HG02870 (cell line): ENCODE measurements at regions not wholly inside any gene's neighbourhood (a gene's known extent, or its start where the extent isn't known, plus 50 kb on each side); places are given as distances from the start of the nearest gene placed in this dataset.

Source experiments
- ATAC-seq: cut with Tn5 transposase; IDR thresholded peaks from one replicate; pipeline ENCODE4 v1.9.1; 2021; ENCODE audit warnings: mild to moderate bottlenecking, moderate library complexity; ENCODE audit not compliant: unreplicated experiment

GRCh38 chr10:78383378-78384048 lies 349.9 kb downstream of the RPS24 start:
- no peak for ATAC-seq

DNA sequence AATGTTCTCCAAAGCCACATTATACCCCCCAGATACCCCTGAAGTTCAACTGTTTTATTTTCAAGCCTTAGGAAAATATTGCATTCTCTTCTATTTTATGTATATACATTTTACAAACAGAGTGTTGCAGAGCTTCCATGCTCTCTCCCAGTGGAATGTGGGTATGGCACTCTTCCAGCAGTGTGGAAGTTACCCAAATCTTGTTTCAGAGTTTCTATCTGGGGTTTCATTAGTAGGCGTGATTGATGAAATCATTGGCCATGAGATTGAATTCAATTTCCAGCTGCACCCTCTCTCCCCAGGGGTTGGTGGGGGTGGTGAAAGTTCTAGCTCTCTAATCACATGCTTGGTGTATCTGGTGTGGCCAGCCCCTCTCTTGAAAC lies 350.4 kb downstream of the RPS24 start:
- ATAC-seq: no peak

DNA sequence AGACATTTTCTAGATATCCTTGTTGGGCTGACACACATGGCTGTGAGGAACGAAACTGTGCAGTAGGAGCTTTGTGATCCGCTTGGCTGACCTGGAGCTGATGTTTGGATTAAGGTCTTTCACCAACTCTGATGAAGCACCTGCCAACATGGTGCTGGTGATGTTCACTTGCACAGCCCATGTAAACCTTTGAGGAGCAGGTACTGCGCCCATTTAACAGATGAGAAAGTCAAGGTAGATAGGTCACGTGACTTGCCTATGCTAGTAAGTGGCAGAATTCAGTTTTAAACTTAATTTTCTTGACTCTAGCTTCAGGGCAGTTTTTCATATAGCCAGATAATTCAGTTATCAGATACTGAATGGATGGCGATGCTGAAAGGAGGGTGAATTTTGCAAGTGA lies 351.9 kb downstream of the RPS24 start:
- no peak for ATAC-seq

DNA sequence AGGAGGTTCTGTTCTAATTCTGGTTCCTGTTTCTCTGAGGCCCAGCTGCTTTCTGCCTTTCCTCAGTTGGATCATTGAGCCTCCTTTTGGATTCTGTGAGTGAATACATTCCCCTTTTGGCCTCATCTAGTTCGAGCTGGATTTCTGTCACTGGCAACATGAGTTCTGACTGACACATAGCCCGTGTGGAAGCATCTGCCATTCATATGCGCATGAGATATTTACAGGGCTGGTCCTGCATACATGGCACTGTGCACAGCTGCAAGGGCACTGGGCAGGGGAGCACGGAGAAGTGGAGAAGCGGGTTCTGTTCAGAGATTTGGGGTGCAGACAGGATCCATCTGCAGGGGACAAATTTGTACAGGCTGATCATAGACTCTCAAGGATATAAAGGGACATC lies 352.8 kb downstream of the RPS24 start:
- no peak for ATAC-seq

DNA sequence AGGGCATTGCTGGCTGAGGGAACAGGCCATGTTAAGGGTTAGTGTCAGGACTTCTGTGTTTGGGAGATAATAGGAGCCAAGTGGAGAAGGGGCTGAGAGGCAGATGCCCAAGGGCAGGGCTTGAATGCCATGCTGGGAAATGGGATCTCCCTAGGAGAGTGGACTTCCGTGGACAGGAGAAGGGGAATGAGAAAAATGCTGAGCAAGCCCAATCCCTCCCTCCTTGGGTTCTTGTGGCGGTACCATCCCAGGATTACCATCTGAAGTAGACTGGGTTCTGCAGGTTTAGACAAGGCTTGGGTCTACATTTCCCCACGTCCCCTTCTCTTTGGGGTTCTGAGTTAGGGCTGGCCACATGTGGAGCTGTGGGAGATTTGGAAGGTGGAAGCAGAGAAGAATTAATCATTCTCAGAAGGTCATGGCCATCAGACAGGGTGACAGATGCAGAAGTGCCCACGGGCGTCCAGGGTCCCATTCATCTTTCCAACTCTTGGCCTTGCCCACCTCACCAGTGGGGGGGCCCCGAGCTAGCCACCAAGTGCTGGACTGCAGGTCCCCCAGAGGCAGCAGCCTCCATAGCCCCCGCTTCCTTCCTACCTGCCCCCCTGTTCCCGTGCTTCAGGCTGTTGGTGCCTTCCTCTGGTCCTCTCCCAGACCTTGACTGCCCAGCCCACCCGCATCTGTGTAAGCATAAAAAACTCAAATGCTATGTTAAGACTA lies 354.8 kb downstream of the RPS24 start:
- ATAC-seq: no peak

GRCh38 chr10:78389419-78389818 lies 355.8 kb downstream of the RPS24 start:
- no peak for ATAC-seq

DNA sequence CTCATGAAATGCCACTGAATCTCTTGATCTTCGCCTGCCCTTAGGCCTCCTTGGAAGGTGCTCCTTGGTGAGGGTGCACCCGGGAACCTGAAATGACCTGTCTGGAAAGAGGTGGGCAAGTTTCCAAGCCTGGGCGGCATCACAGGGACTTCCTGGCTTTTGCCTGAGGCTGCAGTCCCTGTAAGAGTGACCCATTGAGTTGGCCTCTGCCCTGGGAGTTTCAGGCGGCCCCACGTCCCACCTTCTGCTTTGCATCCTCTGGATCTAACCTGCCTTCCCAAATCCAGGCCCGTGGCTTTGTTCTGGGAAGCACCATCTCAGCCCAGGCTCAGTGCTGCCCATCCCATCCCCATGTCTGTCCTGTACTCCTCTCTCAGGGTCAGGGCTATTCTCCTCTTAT lies 356.4 kb downstream of the RPS24 start:
- no peak for ATAC-seq

GRCh38 chr10:78390817-78391216 lies 357.2 kb downstream of the RPS24 start:
- no peak for ATAC-seq

GRCh38 chr10:78391585-78391984 lies 357.9 kb downstream of the RPS24 start:
- no peak for ATAC-seq

- no peak for ATAC-seq
Observed at GRCh38 chr10:78392197-78392596, 358.5 kb downstream of the RPS24 start.

DNA sequence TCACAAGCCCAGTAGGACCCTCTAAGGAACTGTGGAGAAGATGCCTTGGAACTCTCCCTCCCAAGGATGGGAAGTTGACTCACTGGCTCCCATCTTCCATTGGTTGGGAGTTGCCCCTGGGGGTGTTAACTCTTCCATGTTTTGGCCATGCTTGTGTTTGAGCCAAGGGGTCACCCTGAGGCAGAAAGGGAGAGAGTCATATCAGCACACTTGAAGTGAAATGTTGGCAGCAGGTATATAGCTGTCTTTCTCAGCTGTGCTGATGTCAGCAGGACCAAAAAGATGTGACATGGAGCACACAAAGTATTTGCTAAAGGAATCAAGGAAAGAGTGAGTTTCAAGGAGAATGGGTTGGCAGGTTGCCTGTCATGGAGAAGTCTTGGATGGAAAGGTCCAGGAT lies 359.4 kb downstream of the RPS24 start:
- no peak for ATAC-seq

GRCh38 chr10:78394047-78394446 lies 360.4 kb downstream of the RPS24 start:
- ATAC-seq: no peak

GRCh38 chr10:78395162-78395561 lies 361.5 kb downstream of the RPS24 start:
- ATAC-seq: no peak

DNA sequence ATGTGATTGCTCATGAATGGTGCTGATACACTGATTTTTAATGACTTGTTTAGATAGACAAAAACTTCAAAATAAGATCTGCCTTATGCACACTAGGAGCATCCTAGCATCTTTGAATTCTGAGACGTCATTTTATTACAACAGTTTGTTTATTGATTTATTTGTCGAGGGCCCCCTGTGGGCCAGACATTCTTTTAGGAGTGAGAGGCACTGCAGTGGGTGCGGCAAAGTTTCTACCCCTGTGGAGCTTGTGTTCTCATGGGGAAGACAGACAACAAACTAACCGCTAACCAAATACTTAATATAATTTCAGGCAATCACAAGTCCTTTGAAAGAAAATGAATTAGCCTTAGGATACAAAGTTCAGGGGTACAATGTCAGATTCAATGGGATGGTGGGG lies 363.1 kb downstream of the RPS24 start:
- ATAC-seq: no peak

GRCh38 chr10:78397786-78398185 lies 364.1 kb downstream of the RPS24 start:
- ATAC-seq: no peak

DNA sequence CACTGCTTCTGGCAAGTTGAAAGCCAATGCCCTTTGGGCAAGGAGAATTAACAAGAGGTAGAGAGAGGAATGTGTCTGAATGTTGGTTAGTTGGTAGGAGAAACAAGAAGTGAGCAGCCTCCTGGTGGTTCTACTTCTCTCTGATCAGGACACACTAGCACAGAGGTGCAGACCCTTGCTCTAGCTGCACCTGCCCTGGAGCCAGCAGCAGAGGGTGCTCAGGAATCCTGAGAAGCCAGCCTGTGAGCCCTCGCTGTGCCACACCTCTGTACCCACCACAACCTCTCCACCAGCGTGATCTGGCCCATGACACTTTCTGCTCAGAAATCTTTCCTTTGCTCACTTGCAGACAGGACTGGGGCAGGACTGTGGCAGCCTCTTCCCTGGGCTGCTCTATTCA lies 364.7 kb downstream of the RPS24 start:
- no peak for ATAC-seq

DNA sequence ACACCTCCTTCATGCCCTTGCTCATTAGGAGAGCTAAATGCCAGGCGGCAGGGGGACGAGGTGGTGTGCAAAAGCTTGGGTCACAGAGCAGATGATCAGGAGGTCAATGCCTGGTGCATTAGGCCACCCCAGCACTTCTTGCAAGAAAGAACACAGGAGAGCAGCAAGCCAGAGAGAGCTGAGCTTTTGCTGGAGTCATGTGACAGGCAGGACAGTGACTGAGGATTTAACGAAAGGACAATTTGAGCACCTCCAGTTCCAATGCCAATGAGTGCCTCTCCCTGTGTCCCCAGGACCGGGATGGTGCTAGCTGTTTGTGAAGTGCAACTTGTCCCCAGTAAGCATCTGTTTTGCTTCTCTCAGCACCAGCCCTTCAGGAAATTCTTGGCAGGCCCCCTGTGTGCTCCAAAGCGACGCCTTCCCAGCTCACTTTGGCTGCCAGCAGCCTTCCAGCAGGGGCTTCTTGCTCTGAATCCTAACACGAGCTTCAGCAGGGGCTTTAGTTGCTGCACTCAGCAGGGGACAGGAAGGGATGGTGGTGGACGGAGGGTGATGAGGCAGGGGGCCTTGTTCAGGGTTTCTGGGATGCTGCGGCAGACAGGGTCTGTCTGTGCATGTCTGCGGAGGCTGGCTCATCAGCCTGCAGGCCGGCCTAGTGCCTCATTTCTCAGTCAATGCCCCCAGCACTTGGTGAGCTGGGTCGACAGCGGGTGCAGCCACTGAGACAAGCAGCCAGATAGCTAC lies 368.1 kb downstream of the RPS24 start:
- ATAC-seq: no peak

DNA sequence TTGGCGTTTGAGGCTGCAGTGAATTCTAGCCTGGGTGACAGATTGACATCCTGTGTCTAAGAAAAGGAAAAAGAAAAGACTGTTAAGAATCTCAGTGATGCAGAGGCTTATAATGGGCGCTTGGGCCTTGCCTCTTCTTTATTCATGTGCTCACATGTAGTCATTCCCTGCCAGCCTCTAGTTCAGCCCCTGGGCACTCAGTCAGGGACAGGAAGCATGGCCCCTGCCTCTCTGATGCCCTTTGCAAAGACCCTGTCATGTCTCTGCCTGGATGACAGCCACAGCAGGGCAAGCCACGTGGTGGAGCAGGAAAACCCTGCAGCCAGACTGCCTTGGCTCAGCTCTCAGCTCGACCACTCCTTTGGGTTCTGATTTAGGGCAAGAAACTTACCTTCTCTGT lies 368.9 kb downstream of the RPS24 start:
- no peak for ATAC-seq

DNA sequence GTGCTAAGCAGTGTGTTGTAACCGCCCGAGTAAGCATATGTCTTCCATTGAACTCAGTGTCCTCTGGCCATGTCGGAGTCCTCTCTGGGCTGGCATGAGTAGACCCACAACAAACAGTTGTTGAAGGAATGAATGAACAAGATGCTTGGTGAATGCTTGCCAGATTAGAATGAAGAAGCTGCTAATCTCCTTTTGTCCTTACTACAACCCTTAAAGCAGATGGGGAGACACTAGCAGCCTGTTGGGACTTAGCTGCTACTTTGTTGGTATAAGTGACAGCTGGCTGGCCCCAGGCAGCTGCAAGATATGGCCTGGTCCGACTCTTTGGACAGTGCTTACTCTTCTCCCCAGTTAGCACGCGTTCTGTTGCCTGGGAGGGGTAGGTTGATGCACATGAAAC lies 370.1 kb downstream of the RPS24 start:
- no peak for ATAC-seq

- no peak for ATAC-seq
Observed at GRCh38 chr10:78404296-78404695, 370.6 kb downstream of the RPS24 start.

GRCh38 chr10:78405231-78405630 lies 371.6 kb downstream of the RPS24 start:
- no peak for ATAC-seq

GRCh38 chr10:78405736-78406135 lies 372.1 kb downstream of the RPS24 start:
- no peak for ATAC-seq
